Neural cell (in vitro differentiated cells): ENCODE measurements at regions not wholly inside any gene's neighbourhood (a gene's known extent, or its start where the extent isn't known, plus 50 kb on each side); places are given as distances from the start of the nearest gene placed in this dataset.

Experiments
- H2AFZ ChIP-seq: fragments of 200-600, 300-800 bp; sonication (generic), shearing (Covaris generic); 2 replicates; pipeline ENCODE4 v1.6.0; 2014; ENCODE audit warnings: low read depth, mild to moderate bottlenecking, antibody characterized with exemption, low read length, moderate library complexity
- H3F3A ChIP-seq: fragments of 200-600 bp; shearing (Covaris generic); 2 replicates; pipeline ENCODE4 v1.6.1; 2016; ENCODE audit warnings: mild to moderate bottlenecking, moderate library complexity, mixed read lengths, antibody characterized with exemption, low read length; ENCODE audit not compliant: insufficient read depth, poor library complexity, severe bottlenecking
- H3K27ac ChIP-seq: fragments of 200-600, 300-800 bp; sonication (generic), shearing (Covaris generic); 2 replicates; pipeline ENCODE4 v1.5.1; 2014; ENCODE audit warnings: mild to moderate bottlenecking, low read length, moderate library complexity
- H3K27me3 ChIP-seq: fragments of 300-800, 200-600 bp; sonication (generic), shearing (Covaris generic); 2 replicates; pipeline ENCODE4 v1.6.0; 2014; ENCODE audit warnings: mild to moderate bottlenecking, low read depth, low read length, moderate library complexity; ENCODE audit not compliant: insufficient read depth
- H3K36me3 ChIP-seq: fragments of 300-800, 200-600 bp; sonication (generic), shearing (Covaris generic); 2 replicates; pipeline ENCODE4 v1.5.1; 2014; ENCODE audit warnings: mild to moderate bottlenecking, antibody characterized with exemption, low read length, moderate library complexity; ENCODE audit not compliant: insufficient read depth
- H3K4me2 ChIP-seq: fragments of 300-800, 200-600 bp; sonication (generic), shearing (Covaris generic); 2 replicates; pipeline ENCODE4 v1.6.0; 2014; ENCODE audit warnings: mild to moderate bottlenecking, low read length
- H3K4me3 ChIP-seq: fragments of 300-800, 200-600 bp; sonication (generic), shearing (Covaris generic); 2 replicates; pipeline ENCODE4 v1.5.1; 2014; ENCODE audit warnings: mild to moderate bottlenecking, low read length, moderate library complexity
- H3K79me2 ChIP-seq: fragments of 200-600 bp; shearing (Covaris generic); replicated peaks from 2 replicates; pipeline ENCODE4 v1.6.0; 2014; ENCODE audit warnings: mild to moderate bottlenecking, low read length, moderate library complexity; ENCODE audit not compliant: insufficient read depth
- H3K9ac ChIP-seq: fragments of 300-800, 200-600 bp; sonication (generic), shearing (Covaris generic); 2 replicates; pipeline ENCODE4 v1.6.1; 2016; ENCODE audit warnings: mild to moderate bottlenecking, low read length, mixed read lengths
- H3K9me2 ChIP-seq: fragments of 200-600 bp; shearing (Covaris generic); 2 replicates; pipeline ENCODE4 v1.6.1; 2016; ENCODE audit warnings: mild to moderate bottlenecking, low read length, mixed read lengths; ENCODE audit not compliant: insufficient read depth
- H3K9me3 ChIP-seq: fragments of 200-600, 300-800 bp; sonication (generic), shearing (Covaris generic); 2 replicates; pipeline ENCODE4 v1.6.1; 2016; ENCODE audit warnings: mild to moderate bottlenecking, mixed run types, low read length, moderate library complexity, mixed read lengths
- H4K20me1 ChIP-seq: fragments of 200-600 bp; shearing (Covaris generic); 2 replicates; pipeline ENCODE4 v1.6.1; 2016; ENCODE audit warnings: mild to moderate bottlenecking, mixed run types; ENCODE audit not compliant: insufficient read depth
- CTCF ChIP-seq: fragments of 450-650 bp; IDR thresholded peaks from 2 replicates; pipeline ENCODE4 v1.5.1; 2014; ENCODE audit warnings: antibody characterized with exemption, mild to moderate bottlenecking, moderate library complexity; ENCODE audit not compliant: poor library complexity, severe bottlenecking
- EP300 ChIP-seq: fragments of 450-650 bp; conservative IDR thresholded peaks from 2 replicates; pipeline ENCODE4 v1.6.1; 2014; ENCODE audit warnings: antibody characterized with exemption, mild to moderate bottlenecking, moderate library complexity; ENCODE audit not compliant: poor library complexity, severe bottlenecking
- EZH2 ChIP-seq: fragments of 200-600, 300-800 bp; shearing (Covaris generic), sonication (generic); IDR thresholded peaks from 2 replicates; pipeline ENCODE4 v1.6.1; 2014; ENCODE audit warnings: antibody characterized with exemption, low read length, borderline replicate concordance, mild to moderate bottlenecking; ENCODE audit not compliant: insufficient read depth, poor library complexity, severe bottlenecking
- MXI1 ChIP-seq: fragments of 450-650 bp; conservative IDR thresholded peaks from 2 replicates; pipeline ENCODE4 v1.6.1; 2014; ENCODE audit warnings: antibody characterized with exemption, mild to moderate bottlenecking; ENCODE audit not compliant: poor library complexity, severe bottlenecking
- POLR2AphosphoS5 ChIP-seq: IDR thresholded peaks from 2 replicates; pipeline ENCODE4 v1.6.1; 2012
- RAD21 ChIP-seq: fragments of 450-650 bp; conservative IDR thresholded peaks from 2 replicates; pipeline ENCODE4 v1.6.1; 2014; ENCODE audit warnings: antibody characterized with exemption, mild to moderate bottlenecking, moderate library complexity
- REST ChIP-seq: IDR thresholded peaks from 2 replicates; pipeline ENCODE4 v1.6.1; 2012; ENCODE audit warnings: borderline replicate concordance
- SMC3 ChIP-seq: fragments of 450-650 bp; conservative IDR thresholded peaks from 2 replicates; pipeline ENCODE4 v1.6.1; 2014; ENCODE audit warnings: antibody characterized with exemption, mild to moderate bottlenecking, moderate library complexity; ENCODE audit not compliant: poor library complexity
- TAF1 ChIP-seq: IDR thresholded peaks from 2 replicates; pipeline ENCODE4 v1.6.1; 2012; ENCODE audit warnings: low read depth

GRCh38 chr14:44170101-44170500 is 337.0 kb downstream of the FSCB start:
- Histone ChIP-seq H3F3A (no peaks in the 10 kb centered on the region), H3K4me3 (no peak overlapping the region), H3K27me3 (no peaks in the 10 kb centered on the region), H3K9ac (no peak overlapping the region), H3K9me3 (no peaks in the 10 kb centered on the region), H3K4me2 (no peak overlapping the region), H2AFZ (no peak overlapping the region), H3K79me2 (no peaks in the 10 kb centered on the region), H3K27ac (no peak overlapping the region), H3K36me3 (no peaks in the 10 kb centered on the region), H3K9me2 (no peaks in the 10 kb centered on the region), H4K20me1 (no peaks in the 10 kb centered on the region)
- TF ChIP-seq POLR2AphosphoS5 (no peak), MXI1 (no peak), TAF1 (no peak), CTCF (no peak), REST (no peak), EP300 (no peak), SMC3 (no peak), EZH2 (no peak), RAD21 (no peak)

GRCh38 chr14:44168566-44168965 is 338.5 kb downstream of the FSCB start:
- H3K9me3 ChIP-seq = no peaks in the 10 kb centered on the region
- no peaks in the 10 kb centered on the region for H3F3A ChIP-seq
- H3K4me3 ChIP-seq = no peak overlapping the region
- H2AFZ ChIP-seq = no peak overlapping the region
- no peak overlapping the region for H3K4me2 ChIP-seq
- TF ChIP-seq RAD21 (no peak), TAF1 (no peak), REST (no peak), MXI1 (no peak)
- H3K79me2 ChIP-seq = no peaks in the 10 kb centered on the region
- no peaks in the 10 kb centered on the region for H3K27me3 ChIP-seq
- H3K9ac ChIP-seq = no peak overlapping the region
- no peak overlapping the region for H3K27ac ChIP-seq
- no peaks in the 10 kb centered on the region for H4K20me1 ChIP-seq
- no peaks in the 10 kb centered on the region for H3K9me2 ChIP-seq
- H3K36me3 ChIP-seq = no peaks in the 10 kb centered on the region
